Inferior parietal cortex (tissue), 1 donor: ENCODE measurements at regions not wholly inside any gene's neighbourhood (a gene's known extent, or its start where the extent isn't known, plus 50 kb on each side); places are given as distances from the start of the nearest gene placed in this dataset.

Experiments
- DNase-seq: peaks from one replicate; pipeline ENCODE4 v3.0.0-alpha.2; 2016; ENCODE audit errors: extremely low spot score

DNA sequence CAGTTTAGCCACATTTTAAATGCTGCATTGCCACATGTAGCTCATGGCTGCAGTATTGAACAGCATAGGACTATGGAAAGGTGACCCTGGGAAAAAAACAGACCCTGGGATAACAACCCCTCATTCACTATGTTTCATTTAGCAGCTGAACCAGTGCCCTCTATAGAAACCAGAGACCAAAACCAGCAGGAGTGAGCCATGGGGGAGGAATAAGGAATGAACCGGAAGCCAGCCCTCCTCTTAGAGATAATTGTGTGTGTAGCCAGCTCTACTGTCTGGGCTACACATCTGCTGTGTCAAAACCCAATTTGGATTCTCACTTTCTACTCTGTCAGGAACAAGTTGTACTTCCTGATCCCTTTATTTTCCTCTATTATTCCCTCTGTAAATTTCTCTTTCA lies 158.5 kb upstream of the S100G start:
- no peak for DNase-seq

DNA sequence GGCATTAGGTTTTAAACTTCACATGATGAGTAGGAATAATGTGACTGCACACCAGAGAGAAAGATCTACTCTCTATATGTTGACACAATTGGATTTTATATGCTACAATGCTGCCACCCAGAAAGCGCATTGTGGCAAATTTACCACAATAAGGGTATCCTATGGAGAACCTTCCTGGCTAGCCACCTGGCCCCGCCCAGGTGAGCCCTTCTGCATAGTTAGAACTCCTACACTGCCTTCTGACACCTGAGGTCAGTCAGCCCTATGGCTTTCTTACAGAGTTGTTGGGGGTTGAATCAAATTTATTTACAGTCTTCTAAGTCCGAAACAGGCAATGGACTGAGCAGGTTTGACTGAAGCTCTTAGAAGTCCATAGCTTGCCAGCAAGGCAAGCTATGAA lies 153.8 kb upstream of the S100G start:
- DNase-seq, result no peak

DNA sequence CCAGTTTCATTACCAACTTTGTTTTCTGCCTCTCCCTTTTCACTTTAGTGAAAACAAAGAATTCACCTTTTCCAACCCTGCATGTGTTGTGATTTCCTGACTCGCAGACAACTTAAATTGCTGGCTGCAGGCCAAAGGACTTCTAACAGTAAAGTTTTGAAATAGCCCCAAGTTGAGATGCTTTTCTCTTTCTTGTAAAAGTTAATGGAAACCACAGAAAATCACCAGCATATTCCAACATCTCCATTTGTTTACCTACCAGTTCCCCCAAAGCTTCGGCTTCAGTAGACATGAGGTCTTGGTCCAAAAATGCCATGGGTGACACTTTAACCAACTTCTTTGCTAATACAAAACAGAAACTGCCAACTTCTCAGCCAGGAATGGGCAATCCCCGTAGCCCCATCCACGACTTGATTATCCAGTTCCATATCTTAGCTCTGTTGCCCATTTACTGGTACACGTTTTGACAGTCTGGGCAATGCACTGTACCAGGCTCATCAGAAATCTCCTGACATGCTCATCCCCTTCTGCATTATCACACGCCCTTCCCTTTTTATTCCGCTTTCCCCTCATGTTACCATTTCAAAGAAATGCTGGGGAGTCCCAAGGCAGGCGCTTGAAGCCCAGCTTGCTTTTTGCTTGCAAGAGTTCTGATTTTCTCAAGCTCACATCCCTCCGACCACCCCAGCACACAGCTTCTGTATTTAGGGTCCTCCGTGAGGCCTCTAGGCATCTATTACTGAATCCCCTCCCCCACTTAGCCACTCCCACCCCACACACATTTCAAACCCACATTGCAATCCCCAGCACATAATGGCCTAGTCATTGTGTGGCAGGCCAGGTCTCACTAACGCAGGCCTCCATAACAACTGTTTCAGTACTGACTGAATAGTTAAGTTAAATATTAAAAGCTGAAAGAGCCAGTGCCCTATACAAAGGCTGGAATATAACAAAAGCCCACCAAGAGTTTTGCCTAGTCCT lies 137.9 kb upstream of the S100G start:
- DNase-seq, result no peak

DNA sequence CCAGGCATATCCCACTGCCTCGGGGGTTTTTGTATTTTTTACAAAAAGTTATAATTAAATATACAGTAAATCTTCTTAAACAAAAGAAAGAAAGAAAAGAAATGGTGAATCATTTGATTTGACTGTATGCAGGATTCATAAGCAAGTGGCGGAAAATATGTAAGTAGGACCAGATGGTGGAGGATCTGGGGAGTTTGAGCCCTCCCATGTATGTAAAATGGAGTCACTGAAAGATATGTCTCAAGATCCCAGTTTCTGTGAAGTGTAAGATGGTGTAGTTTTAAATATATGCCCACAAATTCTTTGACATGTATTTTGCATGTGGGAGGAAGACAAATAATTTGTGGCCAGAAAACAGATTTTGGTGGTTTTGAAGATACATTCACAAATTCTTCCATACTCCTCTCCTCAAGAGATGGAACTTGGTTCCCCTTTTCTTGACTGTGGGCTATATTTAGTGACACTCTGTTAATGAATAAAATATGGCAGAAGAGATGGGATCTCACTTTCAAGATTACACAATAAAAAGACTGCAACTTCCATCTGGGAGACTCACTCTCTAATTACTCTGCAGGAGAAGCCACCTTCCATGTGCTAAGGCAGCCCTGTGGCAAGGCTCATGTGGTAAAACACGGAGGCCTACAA lies 133.6 kb upstream of the S100G start:
- DNase-seq, result no peak

DNA sequence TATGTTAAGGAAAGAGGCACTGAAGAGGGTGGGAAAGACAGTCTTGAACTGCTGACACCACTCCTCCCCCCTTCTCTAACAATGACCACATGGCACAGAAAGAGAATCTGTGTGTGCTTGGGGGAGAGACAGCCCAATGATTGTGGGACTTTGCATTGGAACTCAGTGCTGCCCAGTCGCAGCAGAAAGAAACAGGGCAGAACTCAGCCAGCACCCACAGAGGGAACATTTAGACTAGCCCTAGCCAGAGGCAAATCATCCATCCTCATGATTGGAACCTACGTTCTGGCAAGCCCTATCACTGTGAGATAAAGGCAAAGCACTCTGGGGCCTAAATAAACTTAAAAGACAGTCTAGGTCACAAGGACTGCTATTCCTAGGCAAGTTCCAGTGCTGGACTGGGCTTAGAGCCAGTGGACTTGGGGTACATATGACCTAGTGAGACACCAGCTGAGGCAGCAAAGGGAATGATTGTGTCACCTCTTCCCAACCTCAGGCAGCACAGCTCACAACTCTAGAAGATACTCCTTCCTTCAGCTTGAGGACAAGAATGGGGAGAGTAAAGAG lies 132.8 kb upstream of the S100G start:
- no peak for DNase-seq

DNA sequence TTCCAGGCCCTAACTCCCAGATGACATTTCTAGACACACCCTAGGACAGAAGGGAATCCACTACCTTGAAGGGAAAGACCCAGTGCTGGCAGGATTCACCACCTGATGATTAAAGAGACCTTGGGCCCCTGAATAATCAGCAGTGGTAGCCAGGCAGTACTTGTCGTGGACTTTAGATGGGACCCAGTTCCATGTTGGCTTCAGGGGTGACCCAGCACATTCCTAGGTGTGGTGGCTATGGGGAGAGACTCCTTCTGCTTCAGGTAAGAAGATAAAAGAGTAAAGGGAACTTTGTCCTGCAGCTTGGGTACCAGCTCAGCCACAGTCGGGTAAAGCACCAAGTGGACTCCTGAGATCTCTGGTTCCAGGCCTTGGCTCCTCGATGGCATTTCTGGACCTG lies 131.8 kb upstream of the S100G start:
- no peak for DNase-seq

DNA sequence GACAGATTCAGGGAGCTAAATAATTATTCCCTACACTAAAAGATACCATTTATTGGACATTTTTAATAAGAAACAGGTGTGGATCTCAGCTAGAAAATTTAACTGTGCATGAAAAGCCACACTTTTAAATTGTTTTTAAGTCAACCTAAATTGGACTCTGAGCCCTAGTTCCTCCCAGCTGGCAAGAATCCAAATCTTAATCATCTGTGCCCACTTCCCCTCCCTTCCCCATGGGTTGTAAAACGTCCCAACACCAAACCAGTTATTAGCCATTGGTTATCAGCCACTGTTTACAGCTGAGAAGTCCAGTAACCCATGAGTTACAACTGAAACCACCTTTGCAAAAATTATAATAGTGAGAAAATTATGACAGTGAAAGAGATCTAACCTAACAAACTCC lies 125.6 kb upstream of the S100G start:
- DNase-seq, result no peak

DNA sequence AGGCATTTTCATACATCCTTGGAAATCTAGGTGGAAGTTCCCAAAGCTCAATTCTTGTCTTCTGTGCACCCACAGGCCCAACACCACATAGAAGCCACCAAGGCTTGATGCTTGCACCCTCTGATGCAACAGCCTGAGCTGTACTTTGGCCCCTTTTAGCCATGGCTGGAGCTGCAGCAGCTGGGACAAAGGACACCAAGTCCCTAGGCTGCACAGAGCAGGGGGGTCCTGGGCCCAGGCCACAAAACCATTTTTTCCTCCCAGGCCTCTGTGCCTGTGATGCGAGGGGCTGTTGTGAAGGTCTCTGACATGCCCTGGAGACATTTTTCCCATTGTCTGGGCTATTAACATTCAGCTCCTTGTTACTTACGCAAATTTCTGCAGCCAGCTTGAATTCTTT lies 124.0 kb upstream of the S100G start:
- DNase-seq, result no peak

DNA sequence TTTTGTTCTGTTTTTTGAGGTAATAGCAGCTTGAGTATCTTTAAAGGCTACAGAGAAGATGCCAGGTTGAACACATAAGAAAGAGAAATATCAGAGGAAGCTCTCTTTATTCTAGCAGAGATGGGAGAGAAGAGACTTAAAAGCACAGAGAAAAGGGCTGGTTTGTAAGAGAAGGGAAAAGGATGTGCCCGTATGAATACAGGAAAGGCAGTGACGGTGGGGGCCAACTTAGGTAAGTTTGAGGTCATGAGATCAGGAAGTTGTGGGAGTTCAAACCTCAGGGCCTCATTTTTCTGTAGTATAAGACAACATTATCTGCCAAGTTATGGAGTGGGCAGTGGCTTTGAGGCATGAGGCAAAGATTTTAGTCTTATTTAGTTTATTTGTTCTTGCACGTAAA lies 121.3 kb upstream of the S100G start:
- no peak for DNase-seq
